ENCODE measurements at regions not wholly inside any gene's neighbourhood (a gene's known extent, or its start where the extent isn't known, plus 50 kb on each side); places are given as distances from the start of the nearest gene placed in this dataset.

GRCh38 chr22:49473286-49473685, 354.4 kb downstream of the BRD1 start:
- TF ChIP-seq, protein P1, sequence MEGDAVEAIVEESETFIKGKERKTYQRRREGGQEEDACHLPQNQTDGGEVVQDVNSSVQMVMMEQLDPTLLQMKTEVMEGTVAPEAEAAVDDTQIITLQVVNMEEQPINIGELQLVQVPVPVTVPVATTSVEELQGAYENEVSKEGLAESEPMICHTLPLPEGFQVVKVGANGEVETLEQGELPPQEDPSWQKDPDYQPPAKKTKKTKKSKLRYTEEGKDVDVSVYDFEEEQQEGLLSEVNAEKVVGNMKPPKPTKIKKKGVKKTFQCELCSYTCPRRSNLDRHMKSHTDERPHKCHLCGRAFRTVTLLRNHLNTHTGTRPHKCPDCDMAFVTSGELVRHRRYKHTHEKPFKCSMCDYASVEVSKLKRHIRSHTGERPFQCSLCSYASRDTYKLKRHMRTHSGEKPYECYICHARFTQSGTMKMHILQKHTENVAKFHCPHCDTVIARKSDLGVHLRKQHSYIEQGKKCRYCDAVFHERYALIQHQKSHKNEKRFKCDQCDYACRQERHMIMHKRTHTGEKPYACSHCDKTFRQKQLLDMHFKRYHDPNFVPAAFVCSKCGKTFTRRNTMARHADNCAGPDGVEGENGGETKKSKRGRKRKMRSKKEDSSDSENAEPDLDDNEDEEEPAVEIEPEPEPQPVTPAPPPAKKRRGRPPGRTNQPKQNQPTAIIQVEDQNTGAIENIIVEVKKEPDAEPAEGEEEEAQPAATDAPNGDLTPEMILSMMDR (IDR thresholded peaks at IDR 0.05; ENCODE audit: low read depth, low read length), result no peak
- TF ChIP-seq POLR2A (IDR thresholded peaks at IDR 0.05; ENCODE audit: extremely low read depth, insufficient read length), result no peak
- no peak for TF ChIP-seq MYC (IDR thresholded peaks at IDR 0.05; ENCODE audit: low read depth, low read length)

Measured in NB4 (cell line).